ENCODE measurements at regions not wholly inside any gene's neighbourhood (a gene's known extent, or its start where the extent isn't known, plus 50 kb on each side); places are given as distances from the start of the nearest gene placed in this dataset.

DNA sequence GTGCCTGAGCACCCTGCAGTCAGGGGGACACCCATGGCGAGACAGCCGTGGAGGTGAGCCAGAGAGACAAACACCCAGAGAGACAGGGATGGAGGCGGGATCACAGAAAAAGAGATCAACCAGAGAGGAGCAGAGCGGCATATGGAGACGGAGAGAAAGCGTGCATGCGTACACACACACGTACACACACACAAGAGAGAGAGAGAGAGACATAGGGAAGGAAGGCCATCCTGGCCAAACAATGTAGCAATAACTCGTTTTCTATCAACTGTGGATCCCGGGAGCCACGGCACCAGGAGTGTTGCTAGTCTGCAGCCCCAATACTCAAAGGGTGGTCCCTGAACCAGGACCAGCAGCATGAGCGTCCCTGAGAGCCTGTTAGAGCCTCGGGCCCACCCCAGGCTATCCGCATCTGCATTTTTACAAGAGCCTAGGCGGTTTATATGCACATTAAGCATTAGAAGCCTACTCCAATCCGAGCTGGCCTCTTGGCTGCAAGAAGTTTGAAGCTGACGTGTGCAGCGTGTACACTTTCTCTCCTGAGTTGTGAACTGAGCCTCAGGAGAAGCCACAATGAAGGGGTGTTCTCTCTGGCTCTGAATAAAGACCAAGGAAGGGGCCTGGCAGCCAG, 50.1 kb upstream of the MYCN start:
- Histone ChIP-seq H3K27me3 (ENCODE audit: insufficient read depth, low read length, poor library complexity) (no peaks in the 10 kb centered on the region), H3K4me3 (ENCODE audit: low read depth in 1 of 2, low read length in 2 of 2) (no peak overlapping the region), H3K4me2 (ENCODE audit: insufficient read depth, low read length) (no peak overlapping the region), H3K4me1 (ENCODE audit: insufficient read depth, low read length) (no peaks in the 10 kb centered on the region), H4K20me1 (ENCODE audit: insufficient read depth, low read length) (no peaks in the 10 kb centered on the region), H2AFZ (ENCODE audit: low read depth, low read length) (no peak overlapping the region), H3K36me3 (ENCODE audit: insufficient read depth, low read length) (no peaks in the 10 kb centered on the region), H3K9ac (ENCODE audit: low read depth, low read length) (no peak overlapping the region), H3K9me3 (ENCODE audit: insufficient read depth, low read length, severe bottlenecking) (no peaks in the 10 kb centered on the region), H3K27ac (ENCODE audit: low read length) (no peak overlapping the region), H3K79me2 (ENCODE audit: insufficient read depth, low read length) (no peaks in the 10 kb centered on the region)
- no peak for DNase-seq
- ATAC-seq (ENCODE audit: insufficient read depth, low read depth) = no peak
- TF ChIP-seq EZH2 (IDR thresholded peaks at IDR 0.05; ENCODE audit: borderline replicate concordance, low read depth, low read length, severe bottlenecking) = no peak
- TF ChIP-seq, protein P1, sequence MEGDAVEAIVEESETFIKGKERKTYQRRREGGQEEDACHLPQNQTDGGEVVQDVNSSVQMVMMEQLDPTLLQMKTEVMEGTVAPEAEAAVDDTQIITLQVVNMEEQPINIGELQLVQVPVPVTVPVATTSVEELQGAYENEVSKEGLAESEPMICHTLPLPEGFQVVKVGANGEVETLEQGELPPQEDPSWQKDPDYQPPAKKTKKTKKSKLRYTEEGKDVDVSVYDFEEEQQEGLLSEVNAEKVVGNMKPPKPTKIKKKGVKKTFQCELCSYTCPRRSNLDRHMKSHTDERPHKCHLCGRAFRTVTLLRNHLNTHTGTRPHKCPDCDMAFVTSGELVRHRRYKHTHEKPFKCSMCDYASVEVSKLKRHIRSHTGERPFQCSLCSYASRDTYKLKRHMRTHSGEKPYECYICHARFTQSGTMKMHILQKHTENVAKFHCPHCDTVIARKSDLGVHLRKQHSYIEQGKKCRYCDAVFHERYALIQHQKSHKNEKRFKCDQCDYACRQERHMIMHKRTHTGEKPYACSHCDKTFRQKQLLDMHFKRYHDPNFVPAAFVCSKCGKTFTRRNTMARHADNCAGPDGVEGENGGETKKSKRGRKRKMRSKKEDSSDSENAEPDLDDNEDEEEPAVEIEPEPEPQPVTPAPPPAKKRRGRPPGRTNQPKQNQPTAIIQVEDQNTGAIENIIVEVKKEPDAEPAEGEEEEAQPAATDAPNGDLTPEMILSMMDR (IDR thresholded peaks at IDR 0.05; ENCODE audit: borderline replicate concordance, extremely low read depth, low read length, poor library complexity, severe bottlenecking) = no peak

Measured in DND-41 (cell line).